ENCODE measurements at regions not wholly inside any gene's neighbourhood (a gene's known extent, or its start where the extent isn't known, plus 50 kb on each side); places are given as distances from the start of the nearest gene placed in this dataset.

- TF ChIP-seq CTCF (conservative IDR thresholded peaks at IDR 0.05; ENCODE audit: low read length) = no peak
- no peak for TF ChIP-seq EZH2phosphoT487 (IDR thresholded peaks at IDR 0.05; ENCODE audit: borderline replicate concordance)
Measured at GRCh38 chr9:73280113-73280512, 128.4 kb downstream of the ANXA1 start.

Measured in Loucy (cell line).